Panc1 (cell line): ENCODE measurements at regions not wholly inside any gene's neighbourhood (a gene's known extent, or its start where the extent isn't known, plus 50 kb on each side); places are given as distances from the start of the nearest gene placed in this dataset.

Source experiments
- ATAC-seq: fragments of 200-7000 bp; cut with Tn5 transposase; 2 replicates; pipeline ENCODE4 v1.9.1; 2020; ENCODE audit warnings: mild to moderate bottlenecking, moderate library complexity
- BruUV-seq: library from RNA; stranded (reverse); fragments of 400-500 nt; replicated peaks from 2 replicates; lab custom pipeline; 2021; lab: Mats Ljungman, UMichigan
- CTCF ChIA-PET: fragments of 300-600 bp; sonication (Branson Sonifier 250); formaldehyde crosslinking; loops from one replicate; lab custom pipeline; 2022; ENCODE audit warnings: antibody characterized with exemption; lab: Charles Lee
- POLR2A ChIA-PET: fragments of 300-600 bp; sonication (Branson Sonifier 250); formaldehyde crosslinking; loops from one replicate; lab custom pipeline; 2022; ENCODE audit warnings: antibody characterized with exemption; lab: Charles Lee
- DNase-seq: peaks from one replicate; pipeline ENCODE4 v3.0.0-alpha.2; 2010; ENCODE audit warnings: low read depth, low spot score
- H3K27ac ChIP-seq: 2 replicates; pipeline ENCODE4 v1.5.1; 2011; ENCODE audit warnings: mild to moderate bottlenecking, low read length, inconsistent platforms
- H3K27me3 ChIP-seq: fragments of 200-500 bp; sonication (Bioruptor generic); 2 replicates; pipeline ENCODE4 v1.6.0; 2014; ENCODE audit warnings: low read length, inconsistent platforms; ENCODE audit not compliant: control insufficient read depth, insufficient read depth
- H3K36me3 ChIP-seq: fragments of 200-500 bp; sonication (Bioruptor generic); 2 replicates; pipeline ENCODE4 v1.5.1; 2014; ENCODE audit warnings: inconsistent platforms, mild to moderate bottlenecking, low read length, moderate library complexity; ENCODE audit not compliant: control insufficient read depth, insufficient read depth
- H3K4me1 ChIP-seq: 2 replicates; pipeline ENCODE4 v1.5.1; 2011; ENCODE audit warnings: inconsistent platforms, mild to moderate bottlenecking, low read length, moderate library complexity; ENCODE audit not compliant: control insufficient read depth, insufficient read depth
- H3K4me3 ChIP-seq, 2 experiments: 2 replicates each; pipeline ENCODE4 v1.5.1; 2011 to 2012; ENCODE audit warnings: low read depth in 2 of 2, low read length in 2 of 2, mild to moderate bottlenecking in 2 of 2, inconsistent platforms in 1 of 2, moderate library complexity in 1 of 2
- H3K9me3 ChIP-seq: fragments of 200-500 bp; sonication (Bioruptor generic); 2 replicates; pipeline ENCODE4 v1.5.1; 2014; ENCODE audit warnings: low read depth, mild to moderate bottlenecking, inconsistent platforms, low read length, moderate library complexity; ENCODE audit not compliant: control insufficient read depth, insufficient read depth
- POLR2AphosphoS5 ChIP-seq: IDR thresholded peaks from 2 replicates; pipeline ENCODE4 v1.6.1; 2012; ENCODE audit warnings: mild to moderate bottlenecking, low read depth, low read length, moderate library complexity
- SIN3A ChIP-seq: IDR thresholded peaks from 2 replicates; pipeline ENCODE4 v1.6.1; 2012; ENCODE audit warnings: low read depth, mild to moderate bottlenecking, low read length, moderate library complexity, borderline replicate concordance; ENCODE audit not compliant: insufficient read depth
- TCF7L2 ChIP-seq: IDR thresholded peaks from 2 replicates; pipeline ENCODE4 v1.6.1; 2011; ENCODE audit warnings: mild to moderate bottlenecking, low read depth, low read length, inconsistent platforms
- in situ Hi-C: cut with HindIII; loops from 2 replicates; pipeline ENCODE4 v1.10.0; 2016; ENCODE audit warnings: low sequenced_read_pairs, low pct_unique_long_range_greater_than_20kb
- intact Hi-C: fragments of 100-400 bp; cut with micrococcal nuclease; formaldehyde crosslinking; loops from one replicate; pipeline ENCODE4 v1.10.0; 2022; ENCODE audit not compliant: unreplicated experiment
- TF ChIP-seq, protein P1 (sequence below), 2 experiments: IDR thresholded peaks; 2 replicates each; pipeline ENCODE4 v1.6.1; 2011 to 2012; ENCODE audit warnings: low read depth in 2 of 2, control low read depth in 1 of 2, low read length in 1 of 2, mild to moderate bottlenecking in 1 of 2, moderate library complexity in 1 of 2; ENCODE audit not compliant: insufficient read depth in 1 of 2
- TF ChIP-seq, protein P2 (sequence below): fragments of 450-650 bp; IDR thresholded peaks from 2 replicates; pipeline ENCODE4 v1.5.1; 2017; ENCODE audit warnings: mild to moderate bottlenecking

DNA sequence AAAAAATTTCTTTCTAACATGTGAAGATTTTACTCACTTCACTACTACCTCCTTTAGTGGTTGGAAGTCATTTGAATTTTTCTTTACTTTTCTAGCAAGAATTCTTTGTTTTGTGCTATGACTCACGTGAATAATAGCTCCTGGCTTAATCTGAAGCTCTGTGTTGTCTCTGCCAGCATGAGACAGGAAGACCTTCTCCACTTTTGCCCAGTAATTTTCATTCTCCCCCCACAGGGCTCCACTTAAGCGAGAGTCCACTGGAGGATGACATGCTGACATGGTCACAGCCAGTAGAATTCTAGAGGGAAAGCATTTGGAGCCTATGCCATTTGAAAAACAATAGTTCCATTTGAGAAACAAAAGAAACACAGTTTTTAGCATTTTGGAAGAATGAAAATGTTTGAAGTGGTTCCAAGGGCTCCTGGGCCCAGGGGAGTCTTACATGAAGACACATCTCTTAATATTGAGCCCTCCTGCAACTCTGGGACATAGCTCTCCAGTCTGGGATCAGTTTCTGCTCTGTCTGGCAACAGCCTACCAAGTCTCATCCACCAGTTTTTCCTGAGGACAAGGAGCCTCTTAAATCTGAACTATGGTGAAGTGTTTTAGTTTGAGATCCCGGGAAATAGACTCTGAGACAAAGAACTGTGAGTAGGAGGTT, 231.4 kb downstream of the PAX1 start:
- no peak for TF ChIP-seq SIN3A
- TF ChIP-seq, protein P1, sequence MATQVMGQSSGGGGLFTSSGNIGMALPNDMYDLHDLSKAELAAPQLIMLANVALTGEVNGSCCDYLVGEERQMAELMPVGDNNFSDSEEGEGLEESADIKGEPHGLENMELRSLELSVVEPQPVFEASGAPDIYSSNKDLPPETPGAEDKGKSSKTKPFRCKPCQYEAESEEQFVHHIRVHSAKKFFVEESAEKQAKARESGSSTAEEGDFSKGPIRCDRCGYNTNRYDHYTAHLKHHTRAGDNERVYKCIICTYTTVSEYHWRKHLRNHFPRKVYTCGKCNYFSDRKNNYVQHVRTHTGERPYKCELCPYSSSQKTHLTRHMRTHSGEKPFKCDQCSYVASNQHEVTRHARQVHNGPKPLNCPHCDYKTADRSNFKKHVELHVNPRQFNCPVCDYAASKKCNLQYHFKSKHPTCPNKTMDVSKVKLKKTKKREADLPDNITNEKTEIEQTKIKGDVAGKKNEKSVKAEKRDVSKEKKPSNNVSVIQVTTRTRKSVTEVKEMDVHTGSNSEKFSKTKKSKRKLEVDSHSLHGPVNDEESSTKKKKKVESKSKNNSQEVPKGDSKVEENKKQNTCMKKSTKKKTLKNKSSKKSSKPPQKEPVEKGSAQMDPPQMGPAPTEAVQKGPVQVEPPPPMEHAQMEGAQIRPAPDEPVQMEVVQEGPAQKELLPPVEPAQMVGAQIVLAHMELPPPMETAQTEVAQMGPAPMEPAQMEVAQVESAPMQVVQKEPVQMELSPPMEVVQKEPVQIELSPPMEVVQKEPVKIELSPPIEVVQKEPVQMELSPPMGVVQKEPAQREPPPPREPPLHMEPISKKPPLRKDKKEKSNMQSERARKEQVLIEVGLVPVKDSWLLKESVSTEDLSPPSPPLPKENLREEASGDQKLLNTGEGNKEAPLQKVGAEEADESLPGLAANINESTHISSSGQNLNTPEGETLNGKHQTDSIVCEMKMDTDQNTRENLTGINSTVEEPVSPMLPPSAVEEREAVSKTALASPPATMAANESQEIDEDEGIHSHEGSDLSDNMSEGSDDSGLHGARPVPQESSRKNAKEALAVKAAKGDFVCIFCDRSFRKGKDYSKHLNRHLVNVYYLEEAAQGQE (IDR thresholded peaks at IDR 0.05; ENCODE audit: insufficient read depth in 1 of 2, low read depth in 2 of 2, low read length in 1 of 2), result no peak
- TF ChIP-seq, protein P2, sequence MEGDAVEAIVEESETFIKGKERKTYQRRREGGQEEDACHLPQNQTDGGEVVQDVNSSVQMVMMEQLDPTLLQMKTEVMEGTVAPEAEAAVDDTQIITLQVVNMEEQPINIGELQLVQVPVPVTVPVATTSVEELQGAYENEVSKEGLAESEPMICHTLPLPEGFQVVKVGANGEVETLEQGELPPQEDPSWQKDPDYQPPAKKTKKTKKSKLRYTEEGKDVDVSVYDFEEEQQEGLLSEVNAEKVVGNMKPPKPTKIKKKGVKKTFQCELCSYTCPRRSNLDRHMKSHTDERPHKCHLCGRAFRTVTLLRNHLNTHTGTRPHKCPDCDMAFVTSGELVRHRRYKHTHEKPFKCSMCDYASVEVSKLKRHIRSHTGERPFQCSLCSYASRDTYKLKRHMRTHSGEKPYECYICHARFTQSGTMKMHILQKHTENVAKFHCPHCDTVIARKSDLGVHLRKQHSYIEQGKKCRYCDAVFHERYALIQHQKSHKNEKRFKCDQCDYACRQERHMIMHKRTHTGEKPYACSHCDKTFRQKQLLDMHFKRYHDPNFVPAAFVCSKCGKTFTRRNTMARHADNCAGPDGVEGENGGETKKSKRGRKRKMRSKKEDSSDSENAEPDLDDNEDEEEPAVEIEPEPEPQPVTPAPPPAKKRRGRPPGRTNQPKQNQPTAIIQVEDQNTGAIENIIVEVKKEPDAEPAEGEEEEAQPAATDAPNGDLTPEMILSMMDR, result no peak
- no peak for TF ChIP-seq TCF7L2
- TF ChIP-seq POLR2AphosphoS5, result no peak
- no peaks in the 10 kb centered on the region for H3K27me3 ChIP-seq
- ChIA-PET POLR2A (no interaction called here), CTCF (no interaction called here)
- ATAC-seq (no peak), DNase-seq (no peak)
- no peak overlapping the region for H3K27ac ChIP-seq
- no peaks in the 10 kb centered on the region for H3K9me3 ChIP-seq
- intact Hi-C loops (no loop called here), in situ Hi-C loops (no loop called here)
- H3K4me3 ChIP-seq, result no peak overlapping the region
- H3K36me3 ChIP-seq, result no peaks in the 10 kb centered on the region
- no peaks in the 10 kb centered on the region for H3K4me1 ChIP-seq
- no TSS peak for BruUV-seq

DNA sequence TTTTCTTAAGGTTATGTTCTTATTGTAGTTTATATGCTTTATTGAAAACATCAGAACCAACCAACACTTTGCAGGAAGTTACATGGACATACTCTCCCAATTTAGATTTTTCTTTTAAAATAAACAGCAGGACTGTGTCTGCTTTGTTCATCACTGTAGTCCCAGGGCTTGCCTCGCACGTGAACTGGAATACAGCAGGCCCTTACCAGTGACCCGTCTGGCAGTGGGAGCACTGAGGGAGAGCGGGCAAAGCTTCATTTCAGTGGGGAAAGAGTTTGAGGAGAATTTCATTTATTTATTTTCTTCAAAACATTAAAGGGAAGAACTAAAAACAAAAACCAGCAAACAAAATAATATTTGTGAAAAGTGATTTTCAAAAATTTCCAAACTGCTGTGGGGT, 230.8 kb downstream of the PAX1 start:
- CTCF ChIA-PET, result no interaction called here
- ATAC-seq (no peak), DNase-seq (no peak)
- Histone ChIP-seq H3K36me3 (no peaks in the 10 kb centered on the region), H3K9me3 (no peaks in the 10 kb centered on the region), H3K27ac (no peak overlapping the region), H3K4me3 (no peak overlapping the region), H3K4me1 (no peaks in the 10 kb centered on the region), H3K27me3 (no peaks in the 10 kb centered on the region)
- intact Hi-C loops, result no loop called here
- BruUV-seq, result no TSS peak
- POLR2A ChIA-PET, result no interaction called here
- in situ Hi-C loops, result no loop called here
- TF ChIP-seq, protein P2, result no peak
- TF ChIP-seq TCF7L2 (no peak), POLR2AphosphoS5 (no peak), SIN3A (no peak)
- TF ChIP-seq, protein P1 (IDR thresholded peaks at IDR 0.05; ENCODE audit: insufficient read depth in 1 of 2, low read depth in 2 of 2, low read length in 1 of 2), result no peak
